HG02588 (cell line): ENCODE measurements at regions not wholly inside any gene's neighbourhood (a gene's known extent, or its start where the extent isn't known, plus 50 kb on each side); places are given as distances from the start of the nearest gene placed in this dataset.
A peak's percentile ranks its signal among the peaks of the same experiment; 100 is the strongest.
"Not testable (repeated sequence)": the region's sequence is repeated elsewhere in the genome, so short reads cannot be mapped to it uniquely, and the experiment has no call there.

ENCODE experiments used
- ATAC-seq: cut with Tn5 transposase; IDR thresholded peaks from one replicate; pipeline ENCODE4 v1.9.1; 2021; ENCODE audit warnings: mild to moderate bottlenecking, moderate library complexity; ENCODE audit not compliant: unreplicated experiment

- no peak for ATAC-seq
These were observed 279.8 kb upstream of the TNC start for GRCh38 chr9:115397591-115398312.

- ATAC-seq = no peak
These were observed 280.3 kb upstream of the TNC start for GRCh38 chr9:115398313-115398650.

- ATAC-seq = no peak
These were observed 281.0 kb upstream of the TNC start for GRCh38 chr9:115398996-115399395.

GRCh38 chr9:115400796-115401195 lies 282.8 kb upstream of the TNC start:
- no peak for ATAC-seq

- no peak for ATAC-seq
These were observed 283.9 kb upstream of the TNC start for GRCh38 chr9:115401756-115402327.

- no peak for ATAC-seq
These were observed 285.8 kb upstream of the TNC start for GRCh38 chr9:115403753-115404152.

- ATAC-seq = no peak
These were observed 286.4 kb upstream of the TNC start for GRCh38 chr9:115404311-115404710.

GRCh38 chr9:115411516-115411915 lies 293.6 kb upstream of the TNC start:
- ATAC-seq = no peak

- ATAC-seq = no peak
These were observed 294.1 kb upstream of the TNC start for GRCh38 chr9:115411993-115412452.

- no peak for ATAC-seq
These were observed 294.7 kb upstream of the TNC start for GRCh38 chr9:115412656-115413055.

- peak; percentile 51 for ATAC-seq
These were observed 295.3 kb upstream of the TNC start for GRCh38 chr9:115413304-115413703.

GRCh38 chr9:115413766-115414382 lies 295.9 kb upstream of the TNC start:
- ATAC-seq = no peak

GRCh38 chr9:115414561-115414960 lies 296.6 kb upstream of the TNC start:
- no peak for ATAC-seq

GRCh38 chr9:115415450-115415849 lies 297.5 kb upstream of the TNC start:
- no peak for ATAC-seq

- ATAC-seq = no peak
These were observed 298.3 kb upstream of the TNC start for GRCh38 chr9:115416299-115416698.

GRCh38 chr9:115418181-115418580 lies 300.2 kb upstream of the TNC start:
- ATAC-seq = not testable (repeated sequence)

- no peak for ATAC-seq
These were observed 305.0 kb upstream of the TNC start for GRCh38 chr9:115422932-115423440.

GRCh38 chr9:115423646-115424045 lies 305.7 kb upstream of the TNC start:
- ATAC-seq = no peak

GRCh38 chr9:115425601-115426000 lies 307.6 kb upstream of the TNC start:
- ATAC-seq = no peak

- ATAC-seq = no peak
These were observed 319.5 kb upstream of the TNC start for GRCh38 chr9:115437418-115437817.

- no peak for ATAC-seq
These were observed 321.7 kb upstream of the TNC start for GRCh38 chr9:115439641-115440040.

- no peak for ATAC-seq
These were observed 324.1 kb upstream of the TNC start for GRCh38 chr9:115442054-115442453.
